ENCODE measurements at regions not wholly inside any gene's neighbourhood (a gene's known extent, or its start where the extent isn't known, plus 50 kb on each side); places are given as distances from the start of the nearest gene placed in this dataset.

- DNase-seq = no peak
These were observed 248.1 kb upstream of the OPRM1 start for GRCh38 chr6:153790876-153791473.

DNA sequence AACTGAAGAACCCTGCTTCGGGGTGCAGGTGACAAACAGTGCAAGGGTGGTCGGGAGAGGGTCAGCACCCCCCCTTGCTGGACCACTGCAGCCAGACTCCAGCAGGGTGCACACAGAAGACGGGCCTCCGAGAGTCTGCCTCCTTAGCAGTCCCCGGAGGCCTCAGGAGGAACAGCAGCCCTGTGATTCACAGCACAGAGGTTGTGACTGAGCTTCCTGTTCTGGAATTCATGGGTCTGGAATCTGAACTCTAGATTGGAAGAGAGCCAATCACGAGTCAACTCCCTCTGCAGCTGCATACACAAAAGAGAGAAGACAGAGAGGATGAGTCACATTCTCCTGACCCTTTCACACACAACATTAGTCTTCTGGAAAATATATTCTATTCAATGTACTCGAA, 249.0 kb upstream of the OPRM1 start:
- DNase-seq = no peak

- DNase-seq = no peak
These were observed 251.8 kb upstream of the OPRM1 start for GRCh38 chr6:153787341-153787606.

DNA sequence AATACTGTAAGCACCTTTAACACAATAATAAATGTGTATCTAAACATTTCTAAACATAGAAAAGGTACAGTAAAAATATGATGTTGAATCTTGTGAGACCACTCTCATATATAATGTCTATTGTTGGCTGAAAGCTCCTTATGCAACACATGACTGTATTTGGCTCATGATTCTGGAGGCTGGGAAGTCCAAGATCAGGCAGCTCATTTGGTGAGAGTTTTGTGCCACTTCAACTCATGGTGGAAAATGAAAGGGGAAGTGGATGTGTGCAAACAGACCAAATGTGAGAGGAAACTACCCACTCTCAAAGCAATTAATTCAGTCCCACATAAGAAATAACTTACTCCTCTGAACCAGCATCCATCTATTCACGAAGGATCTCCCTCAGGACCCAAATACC, 257.7 kb upstream of the OPRM1 start:
- no peak for DNase-seq

DNA sequence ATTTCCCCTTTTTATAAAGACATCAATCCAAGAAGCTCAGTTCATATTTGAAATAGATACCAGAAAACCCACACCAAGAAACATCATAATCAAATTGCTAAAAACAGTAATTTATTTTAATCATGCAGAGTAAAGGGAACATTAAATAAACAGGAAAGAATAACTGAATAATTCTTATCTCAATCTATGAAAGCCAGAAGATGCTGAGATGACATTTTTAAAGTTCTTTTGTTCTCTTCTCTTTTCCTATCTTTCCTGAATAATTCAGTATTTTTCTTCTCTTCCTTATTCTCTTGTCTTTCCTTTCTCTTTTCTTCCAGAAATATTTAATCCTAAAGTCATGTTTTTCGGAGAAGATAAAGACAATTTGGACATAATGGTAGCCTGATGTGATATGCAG, 259.0 kb upstream of the OPRM1 start:
- no peak for DNase-seq

DNA sequence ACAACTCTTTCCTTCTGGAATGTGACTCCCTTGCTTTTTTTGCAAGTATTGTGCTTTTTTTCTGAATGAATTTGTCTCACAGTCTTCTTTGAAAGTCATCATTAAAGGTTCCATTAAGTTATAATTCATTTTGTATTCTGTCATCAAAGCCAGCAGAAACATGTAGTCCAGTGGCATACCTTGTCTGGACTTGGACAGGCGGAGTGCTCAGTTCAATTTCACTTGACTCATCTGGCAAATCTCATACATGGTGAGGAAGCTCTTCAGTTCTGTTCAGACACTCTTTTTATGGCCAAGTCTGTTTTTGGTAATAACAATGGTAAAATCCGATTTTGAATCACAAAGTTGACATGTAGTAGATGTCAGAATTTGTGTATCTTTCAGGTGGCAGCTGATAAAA, 260.8 kb upstream of the OPRM1 start:
- DNase-seq = no peak

GRCh38 chr6:153771577-153771976, 267.5 kb upstream of the OPRM1 start:
- no peak for DNase-seq

GRCh38 chr6:153767127-153767526, 271.9 kb upstream of the OPRM1 start:
- no peak for DNase-seq

DNA sequence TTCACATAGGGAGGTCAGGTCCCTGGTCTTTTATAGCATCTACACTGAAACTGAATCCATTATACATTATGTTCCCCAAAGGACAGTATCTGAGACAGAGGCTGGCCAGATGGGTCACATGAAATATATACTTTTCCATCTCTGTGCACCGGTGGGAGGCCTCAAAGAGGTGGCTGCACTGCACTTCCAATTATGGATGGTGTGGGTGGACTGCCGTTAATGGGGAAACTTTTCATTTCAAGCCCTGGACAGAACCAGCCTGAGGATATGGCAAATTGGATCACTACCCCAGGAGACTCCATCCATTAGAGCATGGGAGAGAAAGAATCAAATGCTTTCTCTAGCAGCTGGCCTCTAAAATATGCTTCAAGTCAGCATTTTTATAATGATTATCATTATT, 280.5 kb upstream of the OPRM1 start:
- DNase-seq = no peak

DNA sequence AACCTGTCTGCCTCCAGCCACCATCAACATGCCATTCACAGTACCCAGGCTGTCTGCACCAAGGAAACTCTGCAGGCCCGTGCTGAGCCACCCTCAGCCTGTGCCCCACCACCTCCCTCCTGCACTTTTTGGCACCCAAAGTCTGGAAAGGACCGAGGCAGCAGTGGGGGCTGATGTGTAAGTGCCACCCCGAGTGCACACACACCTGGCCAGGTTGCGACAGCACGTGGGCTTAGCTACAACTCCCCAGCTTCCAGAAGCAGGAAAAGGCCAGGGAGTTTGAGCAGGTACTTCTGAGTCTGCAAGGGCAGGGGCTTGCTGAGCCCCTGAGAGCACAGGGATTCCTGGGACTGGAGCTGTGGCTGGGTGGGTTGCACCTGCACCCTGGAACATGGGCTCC, 303.3 kb upstream of the OPRM1 start:
- no peak for DNase-seq

DNA sequence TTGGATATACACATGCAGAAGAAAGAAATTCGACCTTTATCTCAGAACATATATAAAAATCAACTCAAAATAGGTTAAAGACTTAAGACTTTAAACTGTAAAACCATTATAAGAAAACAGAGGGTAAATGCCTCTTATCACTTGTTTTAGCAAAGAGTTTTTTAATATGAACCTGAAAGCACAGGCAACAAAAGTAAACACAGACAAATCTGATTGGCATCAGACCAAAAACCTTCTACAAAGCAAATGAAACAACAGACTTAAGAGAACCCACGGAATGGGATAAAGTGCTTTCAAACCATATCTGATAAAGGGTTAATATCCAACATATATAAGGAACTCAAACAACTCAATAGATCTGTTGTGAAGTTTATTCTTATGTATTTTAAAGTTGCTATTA, 309.9 kb upstream of the OPRM1 start:
- DNase-seq = no peak

DNA sequence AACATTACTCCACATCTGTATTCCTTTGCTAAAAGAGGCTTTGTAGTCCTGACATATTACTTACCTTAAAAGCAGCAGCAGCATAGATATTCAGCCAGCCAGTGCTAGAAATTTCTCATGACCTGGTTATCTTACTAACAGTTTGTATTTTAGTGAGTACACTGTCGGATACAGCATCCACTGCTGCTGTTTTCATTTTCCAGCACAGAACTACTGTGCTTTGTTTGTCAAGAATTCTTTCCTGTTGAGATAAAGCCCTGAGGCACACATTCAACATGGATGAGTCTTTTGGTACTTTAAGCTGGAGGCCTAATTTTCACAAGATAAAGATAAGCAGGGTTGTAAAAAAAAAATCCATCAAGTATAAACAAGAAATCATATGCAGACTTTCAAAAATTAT, 311.2 kb upstream of the OPRM1 start:
- DNase-seq = no peak

GRCh38 chr6:153725456-153725855, 313.6 kb upstream of the OPRM1 start:
- DNase-seq = no peak

- DNase-seq = no peak
These were observed 318.3 kb upstream of the OPRM1 start for GRCh38 chr6:153720732-153721131.

- no peak for DNase-seq
These were observed 333.6 kb upstream of the OPRM1 start for GRCh38 chr6:153705429-153705828.

- DNase-seq = no peak
These were observed 336.4 kb upstream of the OPRM1 start for GRCh38 chr6:153702671-153703070.

DNA sequence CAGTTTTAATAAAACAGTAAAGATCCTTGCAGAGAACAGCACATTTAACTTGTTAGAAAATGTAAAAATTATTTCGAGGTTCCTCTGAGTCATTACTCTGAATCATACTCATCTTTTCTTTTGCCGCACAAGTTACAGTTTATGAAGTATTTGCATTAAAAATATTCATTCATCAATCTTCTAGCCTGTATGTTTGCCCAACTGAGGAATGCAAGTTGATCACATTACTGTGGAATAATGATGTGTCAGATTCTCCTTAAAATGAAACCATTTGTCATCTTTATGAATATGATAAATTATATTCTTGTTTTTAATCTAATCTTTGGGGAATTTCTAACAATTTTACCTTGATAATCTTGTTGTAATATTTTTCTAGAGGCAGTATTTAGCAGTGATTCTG, 340.4 kb upstream of the OPRM1 start:
- no peak for DNase-seq

- no peak for DNase-seq
These were observed 341.0 kb upstream of the OPRM1 start for GRCh38 chr6:153698001-153698400.

GRCh38 chr6:153677522-153677921, 361.5 kb upstream of the OPRM1 start:
- no peak for DNase-seq

DNA sequence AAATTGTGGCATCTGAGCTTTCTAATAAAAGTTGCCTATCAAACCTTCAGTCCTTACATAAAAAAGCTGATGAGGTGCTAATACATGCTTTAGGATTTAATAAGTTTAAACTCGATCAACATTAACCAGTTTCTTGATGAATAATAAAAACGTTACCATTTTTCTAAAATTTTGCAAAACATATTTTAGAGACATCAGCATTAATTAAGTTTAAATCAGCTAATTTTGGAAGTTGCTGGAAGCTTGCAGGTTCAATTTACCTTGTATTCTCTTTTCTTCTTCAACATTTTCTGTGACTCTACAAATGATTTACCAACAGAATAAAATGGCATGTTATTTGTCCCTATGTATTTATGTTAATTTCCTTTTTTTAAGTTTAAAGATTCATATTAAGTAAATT, 365.3 kb upstream of the OPRM1 start:
- DNase-seq = no peak

DNA sequence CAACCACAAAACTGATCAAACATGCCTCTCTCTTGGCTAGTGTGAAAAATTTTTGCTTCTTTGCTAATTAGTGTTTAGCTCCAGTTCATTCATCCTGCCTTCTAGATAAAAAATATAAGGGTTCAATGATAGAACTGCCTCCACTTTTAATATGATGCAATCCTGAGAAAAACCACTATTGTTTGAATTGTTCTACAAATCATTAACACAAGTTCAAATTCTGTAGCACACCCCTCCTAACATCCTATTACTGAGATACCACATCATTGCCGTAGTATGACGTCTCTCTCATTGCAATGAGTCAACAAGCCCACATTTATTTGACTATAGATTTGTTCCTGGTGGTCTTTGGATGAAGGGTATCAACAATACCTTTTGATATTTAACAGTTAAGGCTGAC, 365.8 kb upstream of the OPRM1 start:
- no peak for DNase-seq

DNA sequence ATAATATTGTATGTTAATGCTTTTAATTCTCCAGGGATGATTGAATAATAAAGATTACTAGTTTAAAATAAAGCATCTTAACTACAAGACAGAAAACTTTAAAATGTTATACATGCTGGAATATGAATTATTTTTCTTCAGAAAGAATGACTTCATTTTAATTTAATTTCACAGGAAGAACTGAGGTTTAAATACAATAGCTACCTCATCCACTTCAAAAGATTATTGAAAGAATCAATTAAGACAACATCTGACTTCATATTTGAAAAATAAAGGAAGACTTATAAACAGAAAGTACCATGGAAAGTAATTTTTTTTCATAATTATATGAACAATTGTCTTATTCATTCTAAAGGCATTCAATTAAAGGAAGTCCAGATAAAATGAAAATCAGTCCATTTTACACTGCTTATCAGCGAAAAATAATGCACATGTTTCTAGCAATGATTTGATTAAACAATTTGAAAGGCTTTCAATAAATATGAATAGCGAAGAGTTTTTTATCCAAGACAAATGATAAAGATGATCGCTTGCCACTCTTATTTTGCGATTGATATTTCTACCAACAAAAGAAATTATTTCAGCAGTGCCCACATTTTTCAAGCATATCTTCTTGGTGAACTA, 368.5 kb upstream of the OPRM1 start:
- DNase-seq = no peak

DNA sequence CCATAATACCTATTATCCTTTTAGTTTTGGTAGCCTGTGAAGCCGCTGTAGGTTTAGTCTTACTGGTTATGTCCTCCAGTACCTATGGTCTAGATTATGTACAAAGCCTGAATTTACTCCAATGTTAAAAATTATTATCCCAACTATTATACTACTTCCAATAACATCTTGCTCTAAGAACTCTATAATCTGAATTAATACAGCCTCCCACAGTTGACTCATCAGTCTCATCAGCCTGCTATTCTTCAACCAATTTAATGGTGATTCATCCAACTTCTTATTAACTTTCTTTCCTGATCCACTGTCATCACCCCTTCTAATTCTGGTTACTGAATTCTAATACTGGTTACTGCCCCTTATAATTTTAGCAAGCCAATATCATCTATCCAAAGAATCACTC, 370.3 kb upstream of the OPRM1 start:
- no peak for DNase-seq

GRCh38 chr6:153662982-153663381, 376.1 kb upstream of the OPRM1 start:
- DNase-seq = no peak

Data from amygdala (tissue), 56 donors.